A673 (cell line): ENCODE measurements at regions not wholly inside any gene's neighbourhood (a gene's known extent, or its start where the extent isn't known, plus 50 kb on each side); places are given as distances from the start of the nearest gene placed in this dataset.

ENCODE experiments used
- BruUV-seq: library from RNA; stranded (reverse); fragments of 400-500 nt; replicated peaks from 2 replicates; lab custom pipeline; 2021; lab: Mats Ljungman, UMichigan
- CTCF ChIA-PET: fragments of 300-600 bp; sonication (Branson Sonifier 250); formaldehyde crosslinking; loops from one replicate; lab custom pipeline; 2022; ENCODE audit warnings: antibody characterized with exemption; lab: Charles Lee
- POLR2A ChIA-PET: fragments of 300-600 bp; sonication (Branson Sonifier 250); formaldehyde crosslinking; loops from one replicate; lab custom pipeline; 2022; ENCODE audit warnings: antibody characterized with exemption; ENCODE audit not compliant: low non-redundant PET; lab: Charles Lee
- DNase-seq: peaks from one replicate; pipeline ENCODE4 v3.0.0-alpha.2; 2015; ENCODE audit warnings: low spot score
- H3K27ac ChIP-seq: fragments of 200-600 bp; sonication (generic); 2 replicates; pipeline ENCODE4 v1.5.1; 2016; ENCODE audit warnings: mixed run types, low read depth, mild to moderate bottlenecking, mixed read lengths, antibody characterized with exemption, low read length; ENCODE audit not compliant: poor library complexity, severe bottlenecking
- H3K27me3 ChIP-seq: fragments of 200-600 bp; sonication (generic); replicated peaks from 2 replicates; pipeline ENCODE4 v1.6.1; 2017; ENCODE audit warnings: mixed run types, low read depth, mild to moderate bottlenecking, mixed read lengths, antibody characterized with exemption, low read length; ENCODE audit not compliant: insufficient read depth, poor library complexity
- H3K36me3 ChIP-seq: fragments of 200-600 bp; sonication (generic); 2 replicates; pipeline ENCODE4 v1.6.1; 2016; ENCODE audit warnings: mixed run types, mild to moderate bottlenecking, mixed read lengths, antibody characterized with exemption, low read length; ENCODE audit not compliant: insufficient read depth, poor library complexity, severe bottlenecking
- H3K4me1 ChIP-seq: fragments of 200-600 bp; sonication (generic); 2 replicates; pipeline ENCODE4 v1.6.1; 2017; ENCODE audit warnings: mixed run types, mild to moderate bottlenecking, mixed read lengths, antibody characterized with exemption, low read length; ENCODE audit not compliant: insufficient read depth, poor library complexity, severe bottlenecking
- H3K4me3 ChIP-seq: fragments of 200-600 bp; sonication (generic); 2 replicates; pipeline ENCODE4 v1.5.1; 2016; ENCODE audit warnings: low read depth, mixed run types, mild to moderate bottlenecking, mixed read lengths, low read length; ENCODE audit not compliant: poor library complexity, severe bottlenecking
- H3K9me3 ChIP-seq: fragments of 200-600 bp; sonication (generic); 2 replicates; pipeline ENCODE4 v1.6.1; 2016; ENCODE audit warnings: mixed run types, low read depth, mild to moderate bottlenecking, mixed read lengths, antibody characterized with exemption, low read length; ENCODE audit not compliant: poor library complexity, severe bottlenecking
- EZH2 ChIP-seq: fragments of 200-600 bp; sonication (generic); IDR thresholded peaks from 2 replicates; pipeline ENCODE4 v1.6.1; 2017; ENCODE audit warnings: borderline replicate concordance, low read depth, mild to moderate bottlenecking, mixed read lengths, antibody characterized with exemption, low read length; ENCODE audit not compliant: poor library complexity, severe bottlenecking
- intact Hi-C: fragments of 100-400 bp; cut with micrococcal nuclease; formaldehyde crosslinking; loops from one replicate; pipeline ENCODE4 v1.10.0; 2022; ENCODE audit not compliant: unreplicated experiment
- TF ChIP-seq, protein P1 (sequence below): fragments of 300-800, 200-600 bp; sonication (generic); conservative IDR thresholded peaks from 2 replicates; pipeline ENCODE4 v1.5.1; 2017; ENCODE audit warnings: low read depth, mild to moderate bottlenecking, antibody characterized with exemption, low read length, moderate library complexity, mixed read lengths

DNA sequence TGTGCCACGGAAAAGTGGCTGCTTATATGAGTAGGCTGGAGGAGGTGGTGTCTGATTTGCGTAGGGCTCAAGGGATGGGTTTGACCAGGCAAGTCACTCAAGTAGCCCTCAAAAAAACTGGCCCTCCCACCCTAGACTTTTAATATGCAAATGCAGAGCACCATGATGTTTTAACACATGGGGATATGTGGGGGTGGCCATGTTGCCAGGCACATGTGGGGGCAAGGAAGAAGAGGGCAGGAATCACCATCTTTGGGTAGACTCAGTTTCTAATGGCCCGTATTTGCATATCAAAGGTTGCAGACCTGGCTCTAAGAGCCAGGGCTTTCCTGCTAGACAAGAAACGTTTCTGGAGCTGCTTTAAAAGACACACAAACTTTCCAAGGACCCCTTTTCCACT is 307.2 kb upstream of the NDN start:
- H3K36me3 ChIP-seq: no peaks in the 10 kb centered on the region
- no peak for TF ChIP-seq EZH2
- TF ChIP-seq, protein P1, sequence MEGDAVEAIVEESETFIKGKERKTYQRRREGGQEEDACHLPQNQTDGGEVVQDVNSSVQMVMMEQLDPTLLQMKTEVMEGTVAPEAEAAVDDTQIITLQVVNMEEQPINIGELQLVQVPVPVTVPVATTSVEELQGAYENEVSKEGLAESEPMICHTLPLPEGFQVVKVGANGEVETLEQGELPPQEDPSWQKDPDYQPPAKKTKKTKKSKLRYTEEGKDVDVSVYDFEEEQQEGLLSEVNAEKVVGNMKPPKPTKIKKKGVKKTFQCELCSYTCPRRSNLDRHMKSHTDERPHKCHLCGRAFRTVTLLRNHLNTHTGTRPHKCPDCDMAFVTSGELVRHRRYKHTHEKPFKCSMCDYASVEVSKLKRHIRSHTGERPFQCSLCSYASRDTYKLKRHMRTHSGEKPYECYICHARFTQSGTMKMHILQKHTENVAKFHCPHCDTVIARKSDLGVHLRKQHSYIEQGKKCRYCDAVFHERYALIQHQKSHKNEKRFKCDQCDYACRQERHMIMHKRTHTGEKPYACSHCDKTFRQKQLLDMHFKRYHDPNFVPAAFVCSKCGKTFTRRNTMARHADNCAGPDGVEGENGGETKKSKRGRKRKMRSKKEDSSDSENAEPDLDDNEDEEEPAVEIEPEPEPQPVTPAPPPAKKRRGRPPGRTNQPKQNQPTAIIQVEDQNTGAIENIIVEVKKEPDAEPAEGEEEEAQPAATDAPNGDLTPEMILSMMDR: no peak
- H3K27me3 ChIP-seq: no peaks in the 10 kb centered on the region
- BruUV-seq: no TSS peak
- peaks cover 32% of the 10 kb centered on the region for H3K9me3 ChIP-seq
- no peaks in the 10 kb centered on the region for H3K4me1 ChIP-seq
- intact Hi-C loops: no loop called here
- DNase-seq: no peak
- H3K27ac ChIP-seq: no peak overlapping the region
- no peak overlapping the region for H3K4me3 ChIP-seq
- POLR2A ChIA-PET: no interaction called here
- CTCF ChIA-PET: no interaction called here

DNA sequence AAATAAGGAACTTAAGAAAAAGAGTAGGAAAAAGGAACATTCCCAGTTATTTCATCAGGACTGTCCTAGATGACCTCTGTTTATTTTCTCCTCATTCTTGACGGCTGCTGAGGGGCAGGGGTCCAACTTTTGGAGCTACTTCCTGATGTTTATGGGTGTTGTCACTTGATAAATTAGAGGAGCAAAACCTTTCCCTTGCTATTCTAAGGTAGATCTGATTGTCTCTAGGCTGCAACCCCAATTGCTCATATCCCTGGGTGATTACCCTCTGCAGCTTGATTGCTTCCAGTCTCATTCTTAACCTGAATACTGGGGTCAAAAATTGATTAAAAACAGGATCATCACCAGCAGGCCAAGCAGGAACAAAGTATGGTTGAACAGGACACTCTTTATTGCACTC is 311.0 kb upstream of the NDN start:
- Histone ChIP-seq H3K27ac (no peak overlapping the region), H3K36me3 (no peaks in the 10 kb centered on the region), H3K27me3 (no peaks in the 10 kb centered on the region), H3K9me3 (peaks cover 33% of the 10 kb centered on the region), H3K4me1 (no peaks in the 10 kb centered on the region), H3K4me3 (no peak overlapping the region)
- POLR2A ChIA-PET: no interaction called here
- CTCF ChIA-PET: no interaction called here
- TF ChIP-seq EZH2: no peak
- TF ChIP-seq, protein P1: no peak
- DNase-seq: no peak
- no TSS peak for BruUV-seq
- intact Hi-C loops: no loop called here

DNA sequence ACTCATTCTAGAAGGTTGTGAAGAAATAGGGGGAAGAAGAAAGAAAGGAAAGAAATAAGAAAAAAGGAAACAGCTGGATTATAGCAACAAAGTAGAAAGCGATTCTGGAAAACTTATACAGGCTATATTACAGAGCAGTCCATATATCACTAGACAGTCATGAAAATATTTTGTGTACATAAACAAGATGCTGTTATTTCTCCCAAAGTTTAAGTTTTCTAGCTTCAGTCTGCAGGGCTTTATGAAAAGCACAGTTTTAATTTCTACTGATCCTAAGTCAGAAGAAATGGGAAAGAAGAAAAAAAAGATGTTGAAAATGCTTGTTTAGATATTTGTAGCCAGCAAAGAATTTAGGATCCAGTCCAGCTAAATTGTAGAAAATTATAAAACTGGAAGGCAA is 321.4 kb upstream of the NDN start:
- TF ChIP-seq, protein P1: no peak
- no peak for TF ChIP-seq EZH2
- ChIA-PET POLR2A (no interaction called here), CTCF (no interaction called here)
- Histone ChIP-seq H3K9me3 (peaks cover 35% of the 10 kb centered on the region), H3K4me3 (no peak overlapping the region), H3K36me3 (no peaks in the 10 kb centered on the region), H3K27ac (no peak overlapping the region), H3K4me1 (no peaks in the 10 kb centered on the region), H3K27me3 (no peaks in the 10 kb centered on the region)
- no peak for DNase-seq
- intact Hi-C loops: no loop called here
- no TSS peak for BruUV-seq
